HEK293 (cell line): ENCODE measurements at regions not wholly inside any gene's neighbourhood (a gene's known extent, or its start where the extent isn't known, plus 50 kb on each side); places are given as distances from the start of the nearest gene placed in this dataset.

Experiments used
- CTCF ChIA-PET: fragments of 350-600 bp; formaldehyde crosslinking; extraction: SDS; loops from one replicate; lab custom pipeline; 2021; ENCODE audit warnings: antibody characterized with exemption; lab: Yijun Ruan, JAX
- POLR2A ChIA-PET: fragments of 300-600 bp; formaldehyde crosslinking; extraction: SDS; loops from one replicate; lab custom pipeline; 2020; ENCODE audit warnings: antibody characterized with exemption, inconsistent platforms; lab: Yijun Ruan, JAX
- H3K27ac ChIP-seq: fragments of 200-500 bp; sonication (Bioruptor generic); 2 replicates; pipeline ENCODE4 v1.5.1; 2014; ENCODE audit warnings: low read depth, low read length, control low read depth, inconsistent platforms; ENCODE audit errors: extremely low read depth
- H3K36me3 ChIP-seq, 2 experiments: fragments of 200-500 bp in 1 of 2; sonication (Bioruptor generic) in 1 of 2; 1 replicate in 1 of 2; 2 replicates in 1 of 2; pipeline ENCODE4 v1.5.1; 2014 to 2017; ENCODE audit warnings: inconsistent platforms in 2 of 2, low read length in 2 of 2; ENCODE audit not compliant: control insufficient read depth in 2 of 2, insufficient read depth in 1 of 2
- H3K4me1 ChIP-seq: fragments of 200-500 bp; sonication (Bioruptor generic); 2 replicates; pipeline ENCODE4 v1.5.1; 2014; ENCODE audit warnings: mild to moderate bottlenecking, low read length, inconsistent platforms; ENCODE audit not compliant: control insufficient read depth, insufficient read depth
- H3K4me3 ChIP-seq: 2 replicates; pipeline ENCODE4 v1.5.1; 2011; ENCODE audit warnings: low read depth, mild to moderate bottlenecking, control low read depth, low read length, moderate library complexity
- H3K9me3 ChIP-seq: fragments of 200-500 bp; sonication (Bioruptor generic); 2 replicates; pipeline ENCODE4 v1.5.1; 2014; ENCODE audit warnings: low read depth, low read length, inconsistent platforms; ENCODE audit not compliant: control insufficient read depth, insufficient read depth
- EGR2 ChIP-seq: fragments of 450-650 bp; formaldehyde crosslinking; IDR thresholded peaks from 2 replicates; pipeline ENCODE4 v1.5.1; 2016; ENCODE audit warnings: low read depth, missing biosample characterization, missing genetic modification characterization
- FEZF1 ChIP-seq: fragments of 450-650 bp; formaldehyde crosslinking; IDR thresholded peaks from 2 replicates; pipeline ENCODE4 v1.5.1; 2016; ENCODE audit warnings: missing biosample characterization, missing genetic modification characterization
- GLIS2 ChIP-seq: fragments of 450-650 bp; formaldehyde crosslinking; IDR thresholded peaks from 2 replicates; pipeline ENCODE4 v1.5.1; 2016; ENCODE audit warnings: missing biosample characterization, missing genetic modification characterization
- HOXC10 ChIP-seq: sonication (generic); formaldehyde crosslinking; IDR thresholded peaks from 2 replicates; pipeline ENCODE4 v1.8.1; 2023; ENCODE audit warnings: mild to moderate bottlenecking, missing genetic modification reagents
- KLF16 ChIP-seq: fragments of 450-650 bp; formaldehyde crosslinking; IDR thresholded peaks from 2 replicates; pipeline ENCODE4 v1.5.1; 2017; ENCODE audit warnings: missing biosample characterization, missing genetic modification characterization
- KLF8 ChIP-seq: fragments of 450-650 bp; formaldehyde crosslinking; IDR thresholded peaks from 2 replicates; pipeline ENCODE4 v1.5.1; 2016; ENCODE audit warnings: missing biosample characterization, missing genetic modification characterization
- PRDM1 ChIP-seq: fragments of 450-650 bp; formaldehyde crosslinking; IDR thresholded peaks from 2 replicates; pipeline ENCODE4; 2016; ENCODE audit warnings: missing biosample characterization, missing genetic modification characterization
- RBAK ChIP-seq: fragments of 450-650 bp; formaldehyde crosslinking; IDR thresholded peaks from 2 replicates; pipeline ENCODE4 v1.5.1; 2016; ENCODE audit warnings: missing biosample characterization, missing genetic modification characterization
- SALL2 ChIP-seq: fragments of 450-650 bp; formaldehyde crosslinking; IDR thresholded peaks from 2 replicates; pipeline ENCODE4 v1.5.0; 2017; ENCODE audit warnings: missing biosample characterization, mild to moderate bottlenecking, missing genetic modification characterization, borderline replicate concordance
- SETDB1 ChIP-seq: IDR thresholded peaks from one replicate; pipeline ENCODE4 v1.6.1; 2017; ENCODE audit warnings: mild to moderate bottlenecking, low read length, moderate library complexity, mixed read lengths; ENCODE audit not compliant: insufficient read length
- TCF7L2 ChIP-seq: IDR thresholded peaks from 2 replicates; pipeline ENCODE4 v1.6.1; 2011; ENCODE audit warnings: low read depth, mild to moderate bottlenecking, inconsistent platforms, low read length, moderate library complexity, borderline replicate concordance
- ZBTB17 ChIP-seq: fragments of 450-650 bp; formaldehyde crosslinking; IDR thresholded peaks from 2 replicates; pipeline ENCODE4 v1.5.1; 2016; ENCODE audit warnings: missing biosample characterization, missing genetic modification characterization
- ZBTB48 ChIP-seq: fragments of 450-650 bp; formaldehyde crosslinking; IDR thresholded peaks from 2 replicates; pipeline ENCODE4 v1.5.1; 2016; ENCODE audit warnings: missing biosample characterization, missing genetic modification characterization
- ZNF140 ChIP-seq: fragments of 450-650 bp; formaldehyde crosslinking; IDR thresholded peaks from 2 replicates; pipeline ENCODE4 v1.5.1; 2016; ENCODE audit warnings: missing biosample characterization, missing genetic modification characterization
- ZNF175 ChIP-seq: fragments of 450-650 bp; formaldehyde crosslinking; IDR thresholded peaks from 2 replicates; pipeline ENCODE4 v1.5.1; 2016; ENCODE audit warnings: missing biosample characterization, missing genetic modification characterization
- ZNF211 ChIP-seq: fragments of 450-650 bp; formaldehyde crosslinking; IDR thresholded peaks from 2 replicates; pipeline ENCODE4 v1.5.1; 2016; ENCODE audit warnings: low read depth, missing biosample characterization, missing genetic modification characterization
- ZNF350 ChIP-seq: fragments of 450-650 bp; formaldehyde crosslinking; IDR thresholded peaks from 2 replicates; pipeline ENCODE4 v1.5.0; 2017; ENCODE audit warnings: missing biosample characterization, mild to moderate bottlenecking, missing genetic modification characterization
- ZNF354C ChIP-seq: fragments of 450-650 bp; formaldehyde crosslinking; IDR thresholded peaks from 2 replicates; pipeline ENCODE4 v1.5.1; 2016; ENCODE audit warnings: missing biosample characterization, missing genetic modification characterization, low read depth, borderline replicate concordance
- ZNF423 ChIP-seq: fragments of 450-650 bp; formaldehyde crosslinking; IDR thresholded peaks from 2 replicates; pipeline ENCODE4 v1.5.1; 2016; ENCODE audit warnings: missing biosample characterization, missing genetic modification characterization
- ZNF426 ChIP-seq: fragments of 450-650 bp; formaldehyde crosslinking; IDR thresholded peaks from 2 replicates; pipeline ENCODE4 v1.5.1; 2017; ENCODE audit warnings: missing biosample characterization, missing genetic modification characterization, mild to moderate bottlenecking, inconsistent platforms, moderate library complexity
- ZNF514 ChIP-seq: fragments of 450-650 bp; formaldehyde crosslinking; IDR thresholded peaks from 2 replicates; pipeline ENCODE4 v1.5.1; 2016; ENCODE audit warnings: missing biosample characterization, missing genetic modification characterization
- ZNF548 ChIP-seq: fragments of 450-650 bp; formaldehyde crosslinking; IDR thresholded peaks from 2 replicates; pipeline ENCODE4 v1.5.1; 2016; ENCODE audit warnings: missing biosample characterization, missing genetic modification characterization
- ZNF555 ChIP-seq: fragments of 450-650 bp; formaldehyde crosslinking; conservative IDR thresholded peaks from 2 replicates; pipeline ENCODE4 v1.5.1; 2017; ENCODE audit warnings: missing biosample characterization, mild to moderate bottlenecking, missing genetic modification characterization, inconsistent platforms
- ZNF610 ChIP-seq: fragments of 450-650 bp; formaldehyde crosslinking; IDR thresholded peaks from 2 replicates; pipeline ENCODE4 v1.5.1; 2016; ENCODE audit warnings: missing biosample characterization, missing genetic modification characterization, borderline replicate concordance
- TF ChIP-seq, protein P1 (sequence below): fragments of 450-650 bp; IDR thresholded peaks from 2 replicates; pipeline ENCODE4 v1.5.1; 2018; ENCODE audit warnings: missing biosample characterization, missing genetic modification characterization
- TF ChIP-seq, protein P2 (sequence below): fragments of 450-650 bp; formaldehyde crosslinking; IDR thresholded peaks from 2 replicates; pipeline ENCODE4 v1.5.1; 2017; ENCODE audit warnings: missing biosample characterization, missing genetic modification characterization
- TF ChIP-seq, protein P3 (sequence below): fragments of 450-650 bp; formaldehyde crosslinking; IDR thresholded peaks from 2 replicates; pipeline ENCODE4 v1.5.1; 2016; ENCODE audit warnings: missing biosample characterization, missing genetic modification characterization
- TF ChIP-seq, protein P4 (sequence below): fragments of 450-650 bp; formaldehyde crosslinking; IDR thresholded peaks from 2 replicates; pipeline ENCODE4 v1.5.1; 2017; ENCODE audit warnings: missing biosample characterization, mild to moderate bottlenecking, missing genetic modification characterization, moderate library complexity
- TF ChIP-seq, protein P5 (sequence below): fragments of 450-650 bp; formaldehyde crosslinking; IDR thresholded peaks from 2 replicates; pipeline ENCODE4 v1.5.1; 2016; ENCODE audit warnings: missing biosample characterization, missing genetic modification characterization, low read depth

DNA sequence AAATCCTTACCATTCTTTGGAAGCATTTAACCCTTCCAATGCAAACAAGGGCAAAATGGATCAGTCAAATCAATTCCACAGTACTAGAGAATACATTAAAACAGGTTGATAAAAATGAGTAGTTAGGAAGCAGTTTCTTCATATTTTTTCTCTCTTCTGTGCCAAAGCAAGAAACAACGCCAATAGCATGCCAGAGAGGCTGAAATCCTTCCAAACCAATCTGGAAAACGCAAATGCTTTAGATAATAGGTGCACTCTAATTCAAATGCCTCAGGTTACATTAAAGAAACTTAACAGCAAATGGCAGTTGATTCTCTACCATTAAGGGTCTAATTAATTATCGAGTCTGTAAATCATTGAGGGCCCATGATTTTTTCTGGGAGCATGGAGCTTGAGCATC, 755.2 kb downstream of the C6orf118 start:
- POLR2A ChIA-PET = no interaction called here
- Histone ChIP-seq H3K4me3 (no peak overlapping the region), H3K4me1 (no peaks in the 10 kb centered on the region), H3K27ac (no peak overlapping the region), H3K9me3 (no peaks in the 10 kb centered on the region), H3K36me3 (no peaks in the 10 kb centered on the region)
- CTCF ChIA-PET = interaction anchor here (0.7 kb wide), 1 partner anchor 10 kb away, joined by 3 read pairs; no protein-coding TSS in a partner anchor
- TF ChIP-seq ZNF354C (tag by site-specific recombination) = no peak
- no peak for TF ChIP-seq ZNF175 (tag by site-specific recombination)
- no peak for TF ChIP-seq SALL2
- TF ChIP-seq ZNF423 (tag by site-specific recombination) = no peak
- no peak for TF ChIP-seq ZNF548
- TF ChIP-seq KLF8 = no peak
- no peak for TF ChIP-seq HOXC10 (CRISPR knock-in tag)
- TF ChIP-seq ZBTB48 (tag by site-specific recombination) = no peak
- TF ChIP-seq SETDB1 = no peak
- no peak for TF ChIP-seq ZNF350 (tag by site-specific recombination)
- TF ChIP-seq TCF7L2 = no peak
- no peak for TF ChIP-seq ZNF555 (tag by site-specific recombination)
- no peak for TF ChIP-seq RBAK
- TF ChIP-seq GLIS2 (tag by site-specific recombination) = no peak
- TF ChIP-seq, protein P1, sequence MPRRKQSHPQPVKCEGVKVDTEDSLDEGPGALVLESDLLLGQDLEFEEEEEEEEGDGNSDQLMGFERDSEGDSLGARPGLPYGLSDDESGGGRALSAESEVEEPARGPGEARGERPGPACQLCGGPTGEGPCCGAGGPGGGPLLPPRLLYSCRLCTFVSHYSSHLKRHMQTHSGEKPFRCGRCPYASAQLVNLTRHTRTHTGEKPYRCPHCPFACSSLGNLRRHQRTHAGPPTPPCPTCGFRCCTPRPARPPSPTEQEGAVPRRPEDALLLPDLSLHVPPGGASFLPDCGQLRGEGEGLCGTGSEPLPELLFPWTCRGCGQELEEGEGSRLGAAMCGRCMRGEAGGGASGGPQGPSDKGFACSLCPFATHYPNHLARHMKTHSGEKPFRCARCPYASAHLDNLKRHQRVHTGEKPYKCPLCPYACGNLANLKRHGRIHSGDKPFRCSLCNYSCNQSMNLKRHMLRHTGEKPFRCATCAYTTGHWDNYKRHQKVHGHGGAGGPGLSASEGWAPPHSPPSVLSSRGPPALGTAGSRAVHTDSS (tag by site-specific recombination) = no peak
- no peak for TF ChIP-seq ZNF514 (tag by site-specific recombination)
- no peak for TF ChIP-seq EGR2 (tag by site-specific recombination)
- no peak for TF ChIP-seq KLF16 (tag by site-specific recombination)
- no peak for TF ChIP-seq PRDM1
- TF ChIP-seq, protein P2, sequence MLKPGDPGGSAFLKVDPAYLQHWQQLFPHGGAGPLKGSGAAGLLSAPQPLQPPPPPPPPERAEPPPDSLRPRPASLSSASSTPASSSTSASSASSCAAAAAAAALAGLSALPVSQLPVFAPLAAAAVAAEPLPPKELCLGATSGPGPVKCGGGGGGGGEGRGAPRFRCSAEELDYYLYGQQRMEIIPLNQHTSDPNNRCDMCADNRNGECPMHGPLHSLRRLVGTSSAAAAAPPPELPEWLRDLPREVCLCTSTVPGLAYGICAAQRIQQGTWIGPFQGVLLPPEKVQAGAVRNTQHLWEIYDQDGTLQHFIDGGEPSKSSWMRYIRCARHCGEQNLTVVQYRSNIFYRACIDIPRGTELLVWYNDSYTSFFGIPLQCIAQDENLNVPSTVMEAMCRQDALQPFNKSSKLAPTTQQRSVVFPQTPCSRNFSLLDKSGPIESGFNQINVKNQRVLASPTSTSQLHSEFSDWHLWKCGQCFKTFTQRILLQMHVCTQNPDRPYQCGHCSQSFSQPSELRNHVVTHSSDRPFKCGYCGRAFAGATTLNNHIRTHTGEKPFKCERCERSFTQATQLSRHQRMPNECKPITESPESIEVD = no peak

DNA sequence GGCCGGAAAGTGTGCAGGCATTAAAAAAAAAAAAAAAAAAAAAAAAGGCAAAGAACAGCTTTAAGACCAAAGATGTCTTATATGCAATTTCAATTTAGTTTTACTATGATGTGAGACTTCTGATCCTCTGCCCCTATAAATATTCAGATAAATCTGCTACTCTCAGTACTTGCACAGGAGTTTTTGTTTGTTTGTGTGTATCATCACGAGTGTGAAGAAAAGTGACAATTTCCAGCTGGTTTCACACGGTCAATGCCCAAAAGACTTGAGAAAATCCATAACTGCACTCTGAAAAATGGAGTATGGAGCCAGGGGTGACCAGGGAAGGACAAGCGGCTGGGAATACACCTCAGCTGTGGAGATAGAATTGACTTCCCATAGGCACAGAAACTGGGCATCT, 757.7 kb downstream of the C6orf118 start:
- no peak overlapping the region for H3K27ac ChIP-seq
- H3K36me3 ChIP-seq = no peaks in the 10 kb centered on the region
- no peak overlapping the region for H3K4me3 ChIP-seq
- CTCF ChIA-PET = no interaction called here
- H3K9me3 ChIP-seq = no peaks in the 10 kb centered on the region
- POLR2A ChIA-PET = no interaction called here
- H3K4me1 ChIP-seq = no peaks in the 10 kb centered on the region
- no peak for TF ChIP-seq FEZF1 (tag by site-specific recombination)
- TF ChIP-seq, protein P3, sequence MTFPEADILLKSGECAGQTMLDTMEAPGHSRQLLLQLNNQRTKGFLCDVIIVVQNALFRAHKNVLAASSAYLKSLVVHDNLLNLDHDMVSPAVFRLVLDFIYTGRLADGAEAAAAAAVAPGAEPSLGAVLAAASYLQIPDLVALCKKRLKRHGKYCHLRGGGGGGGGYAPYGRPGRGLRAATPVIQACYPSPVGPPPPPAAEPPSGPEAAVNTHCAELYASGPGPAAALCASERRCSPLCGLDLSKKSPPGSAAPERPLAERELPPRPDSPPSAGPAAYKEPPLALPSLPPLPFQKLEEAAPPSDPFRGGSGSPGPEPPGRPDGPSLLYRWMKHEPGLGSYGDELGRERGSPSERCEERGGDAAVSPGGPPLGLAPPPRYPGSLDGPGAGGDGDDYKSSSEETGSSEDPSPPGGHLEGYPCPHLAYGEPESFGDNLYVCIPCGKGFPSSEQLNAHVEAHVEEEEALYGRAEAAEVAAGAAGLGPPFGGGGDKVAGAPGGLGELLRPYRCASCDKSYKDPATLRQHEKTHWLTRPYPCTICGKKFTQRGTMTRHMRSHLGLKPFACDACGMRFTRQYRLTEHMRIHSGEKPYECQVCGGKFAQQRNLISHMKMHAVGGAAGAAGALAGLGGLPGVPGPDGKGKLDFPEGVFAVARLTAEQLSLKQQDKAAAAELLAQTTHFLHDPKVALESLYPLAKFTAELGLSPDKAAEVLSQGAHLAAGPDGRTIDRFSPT (tag by site-specific recombination) = no peak
- TF ChIP-seq ZNF426 (tag by site-specific recombination) = no peak
- TF ChIP-seq, protein P4, sequence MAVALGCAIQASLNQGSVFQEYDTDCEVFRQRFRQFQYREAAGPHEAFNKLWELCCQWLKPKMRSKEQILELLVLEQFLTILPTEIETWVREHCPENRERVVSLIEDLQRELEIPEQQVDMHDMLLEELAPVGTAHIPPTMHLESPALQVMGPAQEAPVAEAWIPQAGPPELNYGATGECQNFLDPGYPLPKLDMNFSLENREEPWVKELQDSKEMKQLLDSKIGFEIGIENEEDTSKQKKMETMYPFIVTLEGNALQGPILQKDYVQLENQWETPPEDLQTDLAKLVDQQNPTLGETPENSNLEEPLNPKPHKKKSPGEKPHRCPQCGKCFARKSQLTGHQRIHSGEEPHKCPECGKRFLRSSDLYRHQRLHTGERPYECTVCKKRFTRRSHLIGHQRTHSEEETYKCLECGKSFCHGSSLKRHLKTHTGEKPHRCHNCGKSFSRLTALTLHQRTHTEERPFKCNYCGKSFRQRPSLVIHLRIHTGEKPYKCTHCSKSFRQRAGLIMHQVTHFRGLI = no peak
- no peak for TF ChIP-seq ZNF140 (tag by site-specific recombination)
- no peak for TF ChIP-seq ZBTB17 (tag by site-specific recombination)
- no peak for TF ChIP-seq ZNF211
- TF ChIP-seq, protein P5, sequence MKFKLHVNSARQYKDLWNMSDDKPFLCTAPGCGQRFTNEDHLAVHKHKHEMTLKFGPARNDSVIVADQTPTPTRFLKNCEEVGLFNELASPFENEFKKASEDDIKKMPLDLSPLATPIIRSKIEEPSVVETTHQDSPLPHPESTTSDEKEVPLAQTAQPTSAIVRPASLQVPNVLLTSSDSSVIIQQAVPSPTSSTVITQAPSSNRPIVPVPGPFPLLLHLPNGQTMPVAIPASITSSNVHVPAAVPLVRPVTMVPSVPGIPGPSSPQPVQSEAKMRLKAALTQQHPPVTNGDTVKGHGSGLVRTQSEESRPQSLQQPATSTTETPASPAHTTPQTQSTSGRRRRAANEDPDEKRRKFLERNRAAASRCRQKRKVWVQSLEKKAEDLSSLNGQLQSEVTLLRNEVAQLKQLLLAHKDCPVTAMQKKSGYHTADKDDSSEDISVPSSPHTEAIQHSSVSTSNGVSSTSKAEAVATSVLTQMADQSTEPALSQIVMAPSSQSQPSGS (tag by site-specific recombination) = no peak
- TF ChIP-seq ZNF610 = no peak
